ENCODE measurements at regions not wholly inside any gene's neighbourhood (a gene's known extent, or its start where the extent isn't known, plus 50 kb on each side); places are given as distances from the start of the nearest gene placed in this dataset.

DNA sequence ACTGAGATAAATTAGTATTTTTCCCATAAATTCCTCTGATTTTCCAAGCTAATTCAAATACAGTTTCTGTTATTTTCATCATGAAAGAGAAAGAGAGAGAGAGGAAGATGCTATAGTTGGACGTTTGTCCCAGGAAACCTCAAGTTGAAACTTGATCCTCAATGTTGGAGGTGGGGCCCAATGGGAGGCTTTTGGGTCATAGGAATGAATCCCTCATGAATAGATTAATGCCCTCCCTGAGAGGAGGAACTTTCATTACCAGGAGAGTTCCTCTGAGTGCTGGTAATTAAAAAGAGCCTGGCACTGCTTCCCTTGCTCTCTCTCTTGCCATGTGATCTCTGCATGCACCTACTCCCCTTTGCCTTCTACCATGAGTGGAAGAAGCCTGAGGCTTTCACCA is 189.9 kb upstream of the SMC2 start:
- Mint-ChIP-seq H3K36me3 (ENCODE audit: low read depth) (no peaks in the 10 kb centered on the region), H3K27me3 (ENCODE audit: low read depth) (peaks cover 13% of the 10 kb centered on the region), H3K9me3 (no peaks in the 10 kb centered on the region), H3K4me1 (no peaks in the 10 kb centered on the region), H3K27ac (ENCODE audit: unreplicated experiment) (no peak overlapping the region), H3K4me3 (no peak overlapping the region)
- DNase-seq (ENCODE audit: low read depth, low spot score): no peak
- TF ChIP-seq, protein P1, sequence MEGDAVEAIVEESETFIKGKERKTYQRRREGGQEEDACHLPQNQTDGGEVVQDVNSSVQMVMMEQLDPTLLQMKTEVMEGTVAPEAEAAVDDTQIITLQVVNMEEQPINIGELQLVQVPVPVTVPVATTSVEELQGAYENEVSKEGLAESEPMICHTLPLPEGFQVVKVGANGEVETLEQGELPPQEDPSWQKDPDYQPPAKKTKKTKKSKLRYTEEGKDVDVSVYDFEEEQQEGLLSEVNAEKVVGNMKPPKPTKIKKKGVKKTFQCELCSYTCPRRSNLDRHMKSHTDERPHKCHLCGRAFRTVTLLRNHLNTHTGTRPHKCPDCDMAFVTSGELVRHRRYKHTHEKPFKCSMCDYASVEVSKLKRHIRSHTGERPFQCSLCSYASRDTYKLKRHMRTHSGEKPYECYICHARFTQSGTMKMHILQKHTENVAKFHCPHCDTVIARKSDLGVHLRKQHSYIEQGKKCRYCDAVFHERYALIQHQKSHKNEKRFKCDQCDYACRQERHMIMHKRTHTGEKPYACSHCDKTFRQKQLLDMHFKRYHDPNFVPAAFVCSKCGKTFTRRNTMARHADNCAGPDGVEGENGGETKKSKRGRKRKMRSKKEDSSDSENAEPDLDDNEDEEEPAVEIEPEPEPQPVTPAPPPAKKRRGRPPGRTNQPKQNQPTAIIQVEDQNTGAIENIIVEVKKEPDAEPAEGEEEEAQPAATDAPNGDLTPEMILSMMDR (conservative IDR thresholded peaks at IDR 0.05): no peak

DNA sequence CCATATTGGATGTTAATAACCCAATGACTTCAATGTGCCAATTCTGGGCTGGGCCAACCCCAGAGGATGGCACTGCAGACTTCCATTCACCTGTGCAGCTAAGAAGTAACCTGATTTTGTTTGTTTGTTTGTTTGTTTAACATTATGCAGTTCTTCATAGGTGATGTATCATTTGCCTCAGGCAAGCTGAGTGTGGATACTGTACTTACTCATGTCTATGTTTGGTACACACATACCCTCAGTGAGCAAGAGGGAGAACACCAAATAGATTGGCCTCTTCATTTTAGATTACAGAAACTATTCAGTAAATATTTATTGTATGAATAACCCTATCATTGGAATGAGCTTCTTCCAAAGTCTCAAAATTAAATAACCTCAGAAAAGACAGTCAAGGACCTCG is 180.2 kb upstream of the SMC2 start:
- DNase-seq (ENCODE audit: low read depth, low spot score): no peak
- Mint-ChIP-seq H3K27me3 (ENCODE audit: low read depth) (peaks cover 16% of the 10 kb centered on the region), H3K4me1 (no peaks in the 10 kb centered on the region), H3K4me3 (no peak overlapping the region), H3K27ac (ENCODE audit: unreplicated experiment) (no peak overlapping the region), H3K36me3 (ENCODE audit: low read depth) (no peaks in the 10 kb centered on the region), H3K9me3 (no peaks in the 10 kb centered on the region)
- TF ChIP-seq, protein P1 (conservative IDR thresholded peaks at IDR 0.05): no peak

DNA sequence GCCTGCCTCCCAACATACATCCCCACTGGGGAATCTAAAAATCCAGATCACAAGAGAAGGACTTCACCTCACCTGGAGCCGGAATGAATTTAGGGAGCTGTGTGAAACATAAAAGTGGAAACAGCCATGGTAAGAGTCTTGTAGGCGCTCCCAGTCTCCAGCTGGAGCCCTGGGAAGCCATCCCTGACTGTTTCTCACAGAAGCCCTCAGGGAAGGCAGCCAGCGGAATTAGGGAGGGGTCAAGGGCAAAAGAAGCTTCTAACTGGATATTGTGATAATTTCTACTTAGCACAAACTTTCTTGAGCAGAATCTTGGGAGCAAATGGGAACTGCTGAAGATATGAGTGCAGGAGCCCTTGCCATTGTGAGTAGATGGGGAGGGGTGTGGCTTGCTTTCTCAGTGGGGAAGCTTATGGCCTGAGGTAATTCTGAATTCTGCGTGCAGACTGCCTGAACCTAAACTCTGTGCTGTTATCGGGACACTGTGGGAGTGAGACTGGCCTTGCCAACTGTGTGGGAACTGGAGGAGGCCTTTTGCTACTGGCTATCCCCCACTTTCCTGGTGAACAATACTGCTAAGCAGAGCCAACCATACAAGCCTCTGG is 174.4 kb upstream of the SMC2 start:
- TF ChIP-seq, protein P1 (conservative IDR thresholded peaks at IDR 0.05): no peak
- no peak for DNase-seq (ENCODE audit: low read depth, low spot score)
- H3K27ac Mint-ChIP-seq (ENCODE audit: unreplicated experiment): no peak overlapping the region
- no peak overlapping the region for H3K4me3 Mint-ChIP-seq
- no peaks in the 10 kb centered on the region for H3K36me3 Mint-ChIP-seq (ENCODE audit: low read depth)
- no peaks in the 10 kb centered on the region for H3K4me1 Mint-ChIP-seq
- H3K9me3 Mint-ChIP-seq: peaks cover 10% of the 10 kb centered on the region
- peaks cover 4% of the 10 kb centered on the region for H3K27me3 Mint-ChIP-seq (ENCODE audit: low read depth)

DNA sequence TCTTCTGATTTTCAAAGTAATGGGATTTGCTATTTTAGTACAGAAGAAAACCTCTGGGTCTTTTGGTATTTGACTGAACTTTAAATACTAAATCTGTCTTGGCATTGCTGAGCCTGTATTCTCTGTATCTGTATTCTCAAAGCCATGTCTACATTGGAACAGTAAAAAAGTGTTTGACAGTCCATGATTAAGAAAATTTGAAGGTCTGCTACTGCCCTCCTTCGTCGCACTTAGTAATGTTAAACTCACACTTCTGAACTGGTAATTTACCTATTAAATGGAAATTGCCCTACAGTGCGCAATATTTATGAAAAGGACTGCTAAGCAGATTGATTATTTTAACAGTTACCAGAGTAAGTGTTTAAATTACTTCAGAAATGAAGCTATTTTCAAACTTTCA is 165.7 kb upstream of the SMC2 start:
- no peak for DNase-seq (ENCODE audit: low read depth, low spot score)
- H3K27me3 Mint-ChIP-seq (ENCODE audit: low read depth): peaks cover 16% of the 10 kb centered on the region
- H3K36me3 Mint-ChIP-seq (ENCODE audit: low read depth): no peaks in the 10 kb centered on the region
- no peak overlapping the region for H3K4me3 Mint-ChIP-seq
- H3K9me3 Mint-ChIP-seq: peaks cover 1% of the 10 kb centered on the region
- H3K27ac Mint-ChIP-seq (ENCODE audit: unreplicated experiment): no peak overlapping the region
- H3K4me1 Mint-ChIP-seq: no peaks in the 10 kb centered on the region
- TF ChIP-seq, protein P1 (conservative IDR thresholded peaks at IDR 0.05): no peak

DNA sequence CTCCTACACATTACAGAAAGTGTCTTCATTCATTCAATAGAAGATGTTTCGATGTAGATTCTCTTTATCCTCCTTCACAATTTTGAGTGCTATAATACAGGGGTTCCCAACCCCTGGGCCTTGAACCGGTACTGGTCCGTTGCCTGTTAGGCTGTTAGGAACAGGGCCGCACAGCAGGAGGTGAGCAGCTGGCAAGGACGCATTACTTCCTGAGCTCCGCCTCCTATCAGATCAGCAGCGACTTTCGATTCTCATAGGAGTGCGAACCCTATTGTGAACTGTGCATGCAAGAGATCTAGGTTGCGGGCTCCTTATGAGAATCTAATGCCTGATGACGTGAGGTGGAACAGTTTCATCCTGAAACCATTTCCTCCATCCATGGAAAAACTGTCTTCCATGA is 153.0 kb upstream of the SMC2 start:
- Mint-ChIP-seq H3K27ac (ENCODE audit: unreplicated experiment) (no peak overlapping the region), H3K4me3 (no peak overlapping the region), H3K9me3 (no peaks in the 10 kb centered on the region), H3K27me3 (ENCODE audit: low read depth) (peaks cover 7% of the 10 kb centered on the region), H3K36me3 (ENCODE audit: low read depth) (no peaks in the 10 kb centered on the region), H3K4me1 (no peaks in the 10 kb centered on the region)
- TF ChIP-seq, protein P1 (conservative IDR thresholded peaks at IDR 0.05): no peak
- DNase-seq (ENCODE audit: low read depth, low spot score): no peak
